GM23248 (cell line): ENCODE measurements at regions not wholly inside any gene's neighbourhood (a gene's known extent, or its start where the extent isn't known, plus 50 kb on each side); places are given as distances from the start of the nearest gene placed in this dataset.

ENCODE experiments used
- DNase-seq: peaks from one replicate; pipeline ENCODE4 v3.0.0-alpha.2; 2015
- H2AFZ ChIP-seq: fragments of 200-600 bp; sonication (generic); 2 replicates; pipeline ENCODE4 v1.6.1; 2016; ENCODE audit warnings: antibody characterized with exemption
- H3F3A ChIP-seq: fragments of 200-600 bp; sonication (generic); 2 replicates; pipeline ENCODE4 v1.6.1; 2016; ENCODE audit warnings: mild to moderate bottlenecking, antibody characterized with exemption, mixed run types; ENCODE audit not compliant: insufficient read depth
- H3K27ac ChIP-seq: fragments of 200-600 bp; sonication (generic); 2 replicates; pipeline ENCODE4 v1.5.1; 2016; ENCODE audit warnings: mild to moderate bottlenecking
- H3K27me3 ChIP-seq: fragments of 200-600 bp; sonication (generic); replicated peaks from 2 replicates; pipeline ENCODE4 v1.6.1; 2016; ENCODE audit warnings: mild to moderate bottlenecking; ENCODE audit not compliant: insufficient read depth
- H3K36me3 ChIP-seq: fragments of 200-600 bp; sonication (generic); 2 replicates; pipeline ENCODE4 v1.6.1; 2016; ENCODE audit warnings: low read depth, mild to moderate bottlenecking
- H3K4me1 ChIP-seq: fragments of 200-600 bp; sonication (generic); 2 replicates; pipeline ENCODE4 v1.6.1; 2016; ENCODE audit warnings: mild to moderate bottlenecking; ENCODE audit not compliant: insufficient read depth
- H3K4me2 ChIP-seq: fragments of 200-600 bp; sonication (generic); one replicate; pipeline ENCODE4 v1.6.1; 2016; ENCODE audit warnings: mild to moderate bottlenecking; ENCODE audit not compliant: unreplicated experiment
- H3K4me3 ChIP-seq: fragments of 200-600 bp; sonication (generic); 2 replicates; pipeline ENCODE4 v1.5.1; 2016; ENCODE audit warnings: mild to moderate bottlenecking
- H3K79me2 ChIP-seq: fragments of 200-600 bp; sonication (generic); 2 replicates; pipeline ENCODE4 v1.6.1; 2016; ENCODE audit warnings: mild to moderate bottlenecking; ENCODE audit not compliant: insufficient read depth
- H3K9ac ChIP-seq: fragments of 200-600 bp; sonication (generic); 2 replicates; pipeline ENCODE4 v1.6.1; 2016; ENCODE audit warnings: mild to moderate bottlenecking
- H3K9me2 ChIP-seq: fragments of 200-600 bp; sonication (generic); 2 replicates; pipeline ENCODE4 v1.6.1; 2016; ENCODE audit warnings: mixed run types, mild to moderate bottlenecking, moderate library complexity; ENCODE audit not compliant: insufficient read depth
- H3K9me3 ChIP-seq: fragments of 200-600 bp; sonication (generic); one replicate; pipeline ENCODE4 v1.6.1; 2017; ENCODE audit warnings: low read depth
- H4K20me1 ChIP-seq: fragments of 200-600 bp; sonication (generic); 2 replicates; pipeline ENCODE4 v1.6.0; 2016; ENCODE audit not compliant: insufficient read depth
- EZH2 ChIP-seq: fragments of 200-600 bp; sonication (generic); IDR thresholded peaks from 2 replicates; pipeline ENCODE4 v1.6.1; 2018; ENCODE audit warnings: antibody characterized with exemption, mild to moderate bottlenecking; ENCODE audit not compliant: insufficient read depth, poor library complexity, severe bottlenecking
- EZH2phosphoT487 ChIP-seq: fragments of 200-600 bp; sonication (generic); IDR thresholded peaks from 2 replicates; pipeline ENCODE4 v1.6.1; 2018; ENCODE audit warnings: antibody characterized with exemption, moderate library complexity, mild to moderate bottlenecking, low read depth; ENCODE audit not compliant: insufficient read depth
- WGBS, 2 experiments: methylation state at CpG; one replicate each; pipeline ENCODE4 v1.1.6; 2015 to 2017; ENCODE audit warnings: low lambda C conversion rate in 2 of 2, low coverage in 1 of 2; ENCODE audit errors: missing lambda C conversion rate in 2 of 2; 5-methylcytosine and 5-hydroxymethylcytosine counted together
- in situ Hi-C: fragments of 300-500 bp; cut with MboI; formaldehyde crosslinking; loops from 2 replicates; pipeline ENCODE4 v1.15.0; 2020

- 72 to 81% methylated on average over 4 of the region's 4 CpGs for WGBS, 2 experiments
- Histone ChIP-seq H3K36me3 (no peaks in the 10 kb centered on the region), H4K20me1 (no peaks in the 10 kb centered on the region), H3K27me3 (no peaks in the 10 kb centered on the region), H2AFZ (no peak overlapping the region), H3K4me1 (peaks cover 13% of the 10 kb centered on the region; the same call in 1 of the 2 replicates), H3K9ac (no peak overlapping the region), H3K9me3 (no peaks in the 10 kb centered on the region), H3K4me3 (no peak overlapping the region), H3K79me2 (peaks cover 95% of the 10 kb centered on the region), H3F3A (peaks cover 11% of the 10 kb centered on the region; the same call in 1 of the 2 replicates), H3K9me2 (no peaks in the 10 kb centered on the region), H3K4me2 (no peak overlapping the region), H3K27ac (no peak overlapping the region)
- in situ Hi-C loops, result no loop called here
- TF ChIP-seq EZH2phosphoT487 (no peak), EZH2 (no peak)
- no peak for DNase-seq
Observed at GRCh38 chr17:63116228-63116627, 150.2 kb downstream of the TANC2 start.

DNA sequence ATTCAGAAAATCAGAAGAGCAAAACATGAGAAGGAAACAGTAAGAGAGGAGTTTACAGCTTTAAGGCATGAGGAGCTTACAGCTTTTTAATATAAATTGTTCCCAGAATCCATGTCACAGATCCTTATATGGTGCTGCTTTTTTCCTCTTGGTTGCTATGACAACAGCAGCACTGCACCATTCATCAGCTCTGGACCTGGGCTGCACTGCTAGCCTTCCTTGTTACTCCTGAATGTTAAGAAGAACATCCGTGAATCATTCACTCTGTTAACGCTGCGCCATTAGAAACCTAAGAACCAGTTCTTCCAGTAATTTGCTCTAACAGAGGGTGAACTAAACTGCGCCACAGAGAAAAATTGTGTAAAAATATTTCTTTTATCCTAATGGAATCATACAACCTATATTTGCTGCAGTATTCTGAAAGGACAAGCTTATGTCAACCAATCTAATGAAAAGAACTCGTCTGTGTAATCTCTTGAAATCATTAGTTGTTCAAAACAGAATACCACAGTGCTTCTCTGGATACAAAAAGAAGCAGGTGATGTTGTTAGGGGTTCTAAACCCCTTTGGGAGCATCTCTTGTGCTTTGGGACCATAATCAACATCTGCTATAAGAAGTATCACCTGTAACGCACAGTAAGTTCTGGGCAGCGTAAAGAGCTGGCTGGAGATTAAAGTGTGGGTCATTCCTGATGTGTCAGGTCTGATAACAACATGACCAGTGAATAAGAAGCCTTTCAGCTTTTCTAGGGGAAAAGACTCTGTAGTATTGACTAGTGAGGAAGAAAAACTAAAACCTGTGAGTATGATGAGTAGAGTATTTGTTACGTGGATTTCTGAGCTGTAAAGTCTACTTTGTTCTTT lies 151.2 kb downstream of the TANC2 start:
- H3K4me1 ChIP-seq, result peaks cover 13% of the 10 kb centered on the region; the same call in 1 of the 2 replicates
- H3K79me2 ChIP-seq, result peaks cover 97% of the 10 kb centered on the region
- in situ Hi-C loops, result no loop called here

GRCh38 chr17:63120406-63120805 lies 154.4 kb downstream of the TANC2 start:
- H3K79me2 ChIP-seq, result peaks cover 97% of the 10 kb centered on the region
- H3K4me2 ChIP-seq, result no peak overlapping the region
- DNase-seq, result peak; percentile 47
- H3K9ac ChIP-seq, result no peak overlapping the region
- no peak overlapping the region for H2AFZ ChIP-seq
- H3K27me3 ChIP-seq, result no peaks in the 10 kb centered on the region
- in situ Hi-C loops, result no loop called here
- peaks cover 11% of the 10 kb centered on the region; the same call in 1 of the 2 replicates for H3F3A ChIP-seq
- 95 to 100% methylated on average over 1 to 2 of the region's 2 CpGs for WGBS, 2 experiments
- no peak overlapping the region for H3K4me3 ChIP-seq
- peaks cover 13% of the 10 kb centered on the region; the same call in 1 of the 2 replicates for H3K4me1 ChIP-seq
- H3K9me3 ChIP-seq, result no peaks in the 10 kb centered on the region
- H3K27ac ChIP-seq, result no peak overlapping the region
- H3K9me2 ChIP-seq, result no peaks in the 10 kb centered on the region
- no peaks in the 10 kb centered on the region; the same call in 1 of the 2 replicates for H4K20me1 ChIP-seq
- no peak for TF ChIP-seq EZH2phosphoT487
- no peak for TF ChIP-seq EZH2
- H3K36me3 ChIP-seq, result no peaks in the 10 kb centered on the region

More for the DNA sequence above, 151.2 kb downstream of the TANC2 start:
- H3K4me2 ChIP-seq, result no peak overlapping the region
- no peak overlapping the region for H3K4me3 ChIP-seq
- no peak overlapping the region for H2AFZ ChIP-seq
- H3F3A ChIP-seq, result peaks cover 11% of the 10 kb centered on the region; the same call in 1 of the 2 replicates
- TF ChIP-seq EZH2 (no peak), EZH2phosphoT487 (no peak)
- H3K9ac ChIP-seq, result no peak overlapping the region
- H3K27me3 ChIP-seq, result no peaks in the 10 kb centered on the region
- DNase-seq, result peak; percentile 39
- no peaks in the 10 kb centered on the region for H3K36me3 ChIP-seq
- whole genome bisulfite sequencing, 2 experiments, result 97 to 99% methylated on average over 8 of the region's 8 CpGs
- no peaks in the 10 kb centered on the region for H3K9me3 ChIP-seq
- no peaks in the 10 kb centered on the region for H4K20me1 ChIP-seq
- no peak overlapping the region for H3K27ac ChIP-seq
- H3K9me2 ChIP-seq, result no peaks in the 10 kb centered on the region

- Histone ChIP-seq H3K9me3 (no peaks in the 10 kb centered on the region), H4K20me1 (peaks cover 10% of the 10 kb centered on the region; the same call in 1 of the 2 replicates), H3K27me3 (no peaks in the 10 kb centered on the region), H3K27ac (no peak overlapping the region), H3K4me1 (peaks cover 5% of the 10 kb centered on the region; the same call in 1 of the 2 replicates), H2AFZ (no peak overlapping the region), H3K4me2 (no peak overlapping the region), H3K36me3 (no peaks in the 10 kb centered on the region), H3K9ac (no peak overlapping the region), H3K9me2 (no peaks in the 10 kb centered on the region), H3K4me3 (no peak overlapping the region), H3F3A (0 out of 2 replicates have a peak, but pooled peaks cover 5% of the 10 kb centered on the region), H3K79me2 (peaks cover 98% of the 10 kb centered on the region)
- WGBS, 2 experiments, result 82 to 83% methylated on average over 7 of the region's 7 CpGs
- in situ Hi-C loops, result no loop called here
- no peak for DNase-seq
- no peak for TF ChIP-seq EZH2
- no peak for TF ChIP-seq EZH2phosphoT487
Observed at GRCh38 chr17:63124536-63124935, 158.5 kb downstream of the TANC2 start.
